ENCODE measurements at regions not wholly inside any gene's neighbourhood (a gene's known extent, or its start where the extent isn't known, plus 50 kb on each side); places are given as distances from the start of the nearest gene placed in this dataset.

- TF ChIP-seq CTCF (IDR thresholded peaks at IDR 0.05), result no peak
- TF ChIP-seq POLR2A (IDR thresholded peaks at IDR 0.05), result no peak
- intact Hi-C loops (cut with DNase I; ENCODE audit: low total_unique reads), result no loop called here
- WGBS, 2 donors, result 81 to 82% methylated on average over 1 of the region's 1 CpG
- no peak for DNase-seq (ENCODE audit: low spot score in 2 of 2)
- H3K4me3 ChIP-seq (ENCODE audit: low read depth, poor library complexity, severe bottlenecking), result no peak overlapping the region
Observed at GRCh38 chr14:71714225-71714624, 218.0 kb upstream of the RGS6 start.

- 85 to 86% methylated on average over 6 of the region's 6 CpGs for WGBS, 2 donors
- intact Hi-C loops (cut with DNase I; ENCODE audit: low total_unique reads), result no loop called here
- no peak overlapping the region for H3K4me3 ChIP-seq (ENCODE audit: low read depth, poor library complexity, severe bottlenecking)
- DNase-seq (ENCODE audit: low spot score in 2 of 2), result no peak
- TF ChIP-seq CTCF (IDR thresholded peaks at IDR 0.05) (no peak), POLR2A (IDR thresholded peaks at IDR 0.05) (no peak)
Observed at GRCh38 chr14:71716041-71716772, 216.0 kb upstream of the RGS6 start.

GRCh38 chr14:71720978-71721624 lies 211.1 kb upstream of the RGS6 start:
- intact Hi-C loops (cut with DNase I; ENCODE audit: low total_unique reads), result loop anchor here (10.0 kb wide), 1 partner anchor 396 kb away; the partner anchor contains the start of gene SIPA1L1
- TF ChIP-seq POLR2A (IDR thresholded peaks at IDR 0.05) (no peak), CTCF (IDR thresholded peaks at IDR 0.05) (no peak)
- 85 to 87% methylated on average over 8 to 9 of the region's 9 CpGs for WGBS, 2 donors
- H3K4me3 ChIP-seq (ENCODE audit: low read depth, poor library complexity, severe bottlenecking), result no peak overlapping the region
- no peak for DNase-seq (ENCODE audit: low spot score in 2 of 2)

GRCh38 chr14:71721791-71722190 lies 210.4 kb upstream of the RGS6 start:
- H3K4me3 ChIP-seq (ENCODE audit: low read depth, poor library complexity, severe bottlenecking), result no peak overlapping the region
- DNase-seq (ENCODE audit: low spot score in 2 of 2), result no peak
- intact Hi-C loops (cut with DNase I; ENCODE audit: low total_unique reads), result loop anchor here (10.0 kb wide), 1 partner anchor 397 kb away; the partner anchor contains the start of gene SIPA1L1
- WGBS, 2 donors, result 44 to 53% methylated on average over 3 of the region's 3 CpGs
- TF ChIP-seq CTCF (IDR thresholded peaks at IDR 0.05), result no peak

GRCh38 chr14:71722885-71723284 lies 209.3 kb upstream of the RGS6 start:
- intact Hi-C loops (cut with DNase I; ENCODE audit: low total_unique reads), result loop anchor here (10.0 kb wide), 1 partner anchor 398 kb away; the partner anchor contains the start of gene SIPA1L1
- 94 to 96% methylated on average over 6 of the region's 6 CpGs for WGBS, 2 donors
- TF ChIP-seq CTCF (IDR thresholded peaks at IDR 0.05) (no peak), POLR2A (IDR thresholded peaks at IDR 0.05) (no peak)
- no peak for DNase-seq (ENCODE audit: low spot score in 2 of 2)
- H3K4me3 ChIP-seq (ENCODE audit: low read depth, poor library complexity, severe bottlenecking), result no peak overlapping the region

Data from lower leg skin (tissue), 4 donors.